8988T (cell line): ENCODE measurements at regions not wholly inside any gene's neighbourhood (a gene's known extent, or its start where the extent isn't known, plus 50 kb on each side); places are given as distances from the start of the nearest gene placed in this dataset.

Source experiments
- DNase-seq: peaks from one replicate; pipeline ENCODE4 v3.0.0; 2011

- DNase-seq, result no peak
These were observed 136.6 kb downstream of the PIK3R1 start for GRCh38 chr5:68352166-68352565.

- DNase-seq, result no peak
These were observed 138.0 kb downstream of the PIK3R1 start for GRCh38 chr5:68353605-68354004.

- no peak for DNase-seq
These were observed 138.8 kb downstream of the PIK3R1 start for GRCh38 chr5:68354315-68354714.

GRCh38 chr5:68356216-68356615 is 140.7 kb downstream of the PIK3R1 start:
- DNase-seq, result no peak

GRCh38 chr5:68356623-68357022 is 141.1 kb downstream of the PIK3R1 start:
- no peak for DNase-seq

GRCh38 chr5:68359699-68360098 is 144.1 kb downstream of the PIK3R1 start:
- DNase-seq, result no peak

GRCh38 chr5:68362331-68362730 is 146.8 kb downstream of the PIK3R1 start:
- no peak for DNase-seq

GRCh38 chr5:68365889-68366288 is 150.3 kb downstream of the PIK3R1 start:
- no peak for DNase-seq

GRCh38 chr5:68367287-68367686 is 151.7 kb downstream of the PIK3R1 start:
- no peak for DNase-seq

- no peak for DNase-seq
These were observed 152.2 kb downstream of the PIK3R1 start for GRCh38 chr5:68367717-68368116.

- no peak for DNase-seq
These were observed 152.9 kb downstream of the PIK3R1 start for GRCh38 chr5:68368311-68369022.

GRCh38 chr5:68369023-68369359 is 153.4 kb downstream of the PIK3R1 start:
- DNase-seq, result no peak

GRCh38 chr5:68369457-68370125 is 154.0 kb downstream of the PIK3R1 start:
- no peak for DNase-seq

GRCh38 chr5:68370196-68370595 is 154.6 kb downstream of the PIK3R1 start:
- DNase-seq, result no peak

- DNase-seq, result no peak
These were observed 156.1 kb downstream of the PIK3R1 start for GRCh38 chr5:68371607-68372006.

- no peak for DNase-seq
These were observed 156.6 kb downstream of the PIK3R1 start for GRCh38 chr5:68372161-68372560.

- no peak for DNase-seq
These were observed 157.5 kb downstream of the PIK3R1 start for GRCh38 chr5:68373050-68373449.

- no peak for DNase-seq
These were observed 159.4 kb downstream of the PIK3R1 start for GRCh38 chr5:68374796-68375518.

- no peak for DNase-seq
These were observed 160.0 kb downstream of the PIK3R1 start for GRCh38 chr5:68375540-68375939.

- DNase-seq, result no peak
These were observed 161.4 kb downstream of the PIK3R1 start for GRCh38 chr5:68376935-68377334.

GRCh38 chr5:68377733-68378132 is 162.2 kb downstream of the PIK3R1 start:
- no peak for DNase-seq

- no peak for DNase-seq
These were observed 162.8 kb downstream of the PIK3R1 start for GRCh38 chr5:68378204-68378820.

- DNase-seq, result no peak
These were observed 163.9 kb downstream of the PIK3R1 start for GRCh38 chr5:68379275-68380036.
